Body of pancreas (tissue), 4 donors: ENCODE measurements at regions not wholly inside any gene's neighbourhood (a gene's known extent, or its start where the extent isn't known, plus 50 kb on each side); places are given as distances from the start of the nearest gene placed in this dataset.

ENCODE experiments used
- CTCF ChIP-seq, 7 experiments: fragments of 450-650 bp in 4 of 7; fragments of 200-600 bp in 3 of 7; sonication (generic) in 3 of 7; IDR thresholded peaks; one replicate each; pipeline ENCODE4 v1.5.1; 2016 to 2019; ENCODE audit warnings: antibody characterized with exemption in 7 of 7
- POLR2A ChIP-seq, 3 donors: fragments of 450-650 bp; IDR thresholded peaks; one replicate each; pipeline ENCODE4 v1.6.1; 2016; ENCODE audit warnings: antibody characterized with exemption in 3 of 3, mild to moderate bottlenecking in 2 of 3

- TF ChIP-seq CTCF (IDR thresholded peaks at IDR 0.05) (no peak), POLR2A (IDR thresholded peaks at IDR 0.05) (no peak)
Measured at GRCh38 chr16:17977260-17977659, 359.3 kb downstream of the NPIPA8 start.
